ENCODE measurements at regions not wholly inside any gene's neighbourhood (a gene's known extent, or its start where the extent isn't known, plus 50 kb on each side); places are given as distances from the start of the nearest gene placed in this dataset.

GRCh38 chr5:109250080-109250479 lies 159.7 kb downstream of the PJA2 start:
- TF ChIP-seq CTCF (IDR thresholded peaks at IDR 0.05) (no peak), POLR2AphosphoS5 (IDR thresholded peaks at IDR 0.05; ENCODE audit: low read depth, low read length) (no peak), REST (IDR thresholded peaks at IDR 0.05; ENCODE audit: insufficient read depth in 1 of 2, low read depth in 2 of 2, low read length in 1 of 2) (no peak), TCF7L2 (IDR thresholded peaks at IDR 0.05; ENCODE audit: low read depth, low read length) (no peak)

Data from Panc1 (cell line).